Skeletal muscle tissue (tissue), 3 donors: ENCODE measurements at regions not wholly inside any gene's neighbourhood (a gene's known extent, or its start where the extent isn't known, plus 50 kb on each side); places are given as distances from the start of the nearest gene placed in this dataset.

Experiments
- H3K27ac ChIP-seq: one replicate; pipeline ENCODE4 v1.7.0; 2013; ENCODE audit warnings: mild to moderate bottlenecking, low read depth, low read length, inconsistent platforms
- H3K27me3 ChIP-seq, 3 donors: one replicate each; pipeline ENCODE4 v1.7.0; 2013; ENCODE audit warnings: low read length in 3 of 3; ENCODE audit not compliant: control insufficient read depth in 3 of 3, insufficient read depth in 3 of 3
- H3K36me3 ChIP-seq, 3 donors: one replicate each; pipeline ENCODE4 v1.7.0; 2013; ENCODE audit warnings: low read length in 3 of 3; ENCODE audit not compliant: control insufficient read depth in 3 of 3, insufficient read depth in 3 of 3
- H3K4me1 ChIP-seq, 3 donors: one replicate each; pipeline ENCODE4 v1.7.0; 2013; ENCODE audit warnings: low read length in 3 of 3, mild to moderate bottlenecking in 3 of 3; ENCODE audit not compliant: control insufficient read depth in 3 of 3, insufficient read depth in 3 of 3
- H3K4me3 ChIP-seq, 3 donors: one replicate each; pipeline ENCODE4 v1.7.0; 2013; ENCODE audit warnings: low read length in 3 of 3
- H3K9ac ChIP-seq, 3 donors: one replicate each; pipeline ENCODE4 v1.7.0; 2013; ENCODE audit warnings: low read length in 3 of 3, mild to moderate bottlenecking in 3 of 3, moderate library complexity in 2 of 3, low read depth in 1 of 3
- H3K9me3 ChIP-seq, 3 donors: one replicate each; pipeline ENCODE4 v1.7.0; 2013; ENCODE audit warnings: low read length in 3 of 3; ENCODE audit not compliant: control insufficient read depth in 3 of 3
- donor health status: Osteomylitis.

GRCh38 chr3:94256888-94257813 is 194.3 kb downstream of the NSUN3 start:
- Histone ChIP-seq H3K4me1 (no peaks in the 10 kb centered on the region), H3K4me3 (no peak overlapping the region), H3K27ac (no peak overlapping the region), H3K36me3 (no peaks in the 10 kb centered on the region), H3K9ac (no peak overlapping the region), H3K9me3 (no peaks in the 10 kb centered on the region), H3K27me3 (no peaks in the 10 kb centered on the region)

GRCh38 chr3:94258851-94259250 is 196.0 kb downstream of the NSUN3 start:
- Histone ChIP-seq H3K9ac (no peak overlapping the region), H3K36me3 (no peaks in the 10 kb centered on the region), H3K4me1 (no peaks in the 10 kb centered on the region), H3K4me3 (no peak overlapping the region), H3K27me3 (no peaks in the 10 kb centered on the region), H3K27ac (no peak overlapping the region), H3K9me3 (no peaks in the 10 kb centered on the region)

GRCh38 chr3:94259291-94259690 is 196.4 kb downstream of the NSUN3 start:
- no peaks in the 10 kb centered on the region for H3K4me1 ChIP-seq
- no peaks in the 10 kb centered on the region for H3K9me3 ChIP-seq
- H3K4me3 ChIP-seq = no peak overlapping the region
- H3K27ac ChIP-seq = no peak overlapping the region
- no peak overlapping the region for H3K9ac ChIP-seq
- no peaks in the 10 kb centered on the region for H3K36me3 ChIP-seq
- H3K27me3 ChIP-seq = no peaks in the 10 kb centered on the region

- H3K9ac ChIP-seq = no peak overlapping the region
- no peaks in the 10 kb centered on the region for H3K36me3 ChIP-seq
- no peaks in the 10 kb centered on the region for H3K27me3 ChIP-seq
- no peaks in the 10 kb centered on the region for H3K9me3 ChIP-seq
- H3K27ac ChIP-seq = no peak overlapping the region
- H3K4me3 ChIP-seq = no peak overlapping the region
- no peaks in the 10 kb centered on the region for H3K4me1 ChIP-seq
These were observed 206.9 kb downstream of the NSUN3 start for GRCh38 chr3:94269763-94270162.

GRCh38 chr3:94272016-94272415 is 209.2 kb downstream of the NSUN3 start:
- H3K4me3 ChIP-seq = no peak overlapping the region
- H3K36me3 ChIP-seq = no peaks in the 10 kb centered on the region
- no peak overlapping the region for H3K27ac ChIP-seq
- H3K9ac ChIP-seq = no peak overlapping the region
- no peaks in the 10 kb centered on the region for H3K4me1 ChIP-seq
- no peaks in the 10 kb centered on the region for H3K9me3 ChIP-seq
- no peaks in the 10 kb centered on the region for H3K27me3 ChIP-seq

- H3K9ac ChIP-seq = no peak overlapping the region
- no peaks in the 10 kb centered on the region for H3K36me3 ChIP-seq
- H3K27ac ChIP-seq = no peak overlapping the region
- no peak overlapping the region for H3K4me3 ChIP-seq
- H3K27me3 ChIP-seq = no peaks in the 10 kb centered on the region
- no peaks in the 10 kb centered on the region for H3K4me1 ChIP-seq
- H3K9me3 ChIP-seq = no peaks in the 10 kb centered on the region
These were observed 218.1 kb downstream of the NSUN3 start for GRCh38 chr3:94280958-94281357.

- Histone ChIP-seq H3K9ac (no peak overlapping the region), H3K27me3 (no peaks in the 10 kb centered on the region), H3K36me3 (no peaks in the 10 kb centered on the region), H3K4me1 (no peaks in the 10 kb centered on the region), H3K27ac (no peak overlapping the region), H3K4me3 (no peak overlapping the region), H3K9me3 (no peaks in the 10 kb centered on the region)
These were observed 223.0 kb downstream of the NSUN3 start for GRCh38 chr3:94285872-94286271.

- H3K27ac ChIP-seq = no peak overlapping the region
- H3K27me3 ChIP-seq = no peaks in the 10 kb centered on the region
- H3K36me3 ChIP-seq = no peaks in the 10 kb centered on the region
- no peak overlapping the region for H3K4me3 ChIP-seq
- H3K4me1 ChIP-seq = no peaks in the 10 kb centered on the region
- H3K9ac ChIP-seq = no peak overlapping the region
- H3K9me3 ChIP-seq = no peaks in the 10 kb centered on the region
These were observed 228.8 kb downstream of the NSUN3 start for GRCh38 chr3:94291686-94292085.

- Histone ChIP-seq H3K4me3 (no peak overlapping the region), H3K36me3 (no peaks in the 10 kb centered on the region), H3K27ac (no peak overlapping the region), H3K9ac (no peak overlapping the region), H3K9me3 (no peaks in the 10 kb centered on the region), H3K27me3 (no peaks in the 10 kb centered on the region), H3K4me1 (no peaks in the 10 kb centered on the region)
These were observed 229.3 kb downstream of the NSUN3 start for GRCh38 chr3:94292151-94292550.

- H3K36me3 ChIP-seq = no peaks in the 10 kb centered on the region
- H3K9ac ChIP-seq = no peak overlapping the region
- H3K27ac ChIP-seq = no peak overlapping the region
- H3K27me3 ChIP-seq = no peaks in the 10 kb centered on the region
- H3K9me3 ChIP-seq = no peaks in the 10 kb centered on the region
- H3K4me1 ChIP-seq = no peaks in the 10 kb centered on the region
- no peak overlapping the region for H3K4me3 ChIP-seq
These were observed 230.9 kb downstream of the NSUN3 start for GRCh38 chr3:94293793-94294195.
